Peyer's patch (tissue), 4 donors: ENCODE measurements at regions not wholly inside any gene's neighbourhood (a gene's known extent, or its start where the extent isn't known, plus 50 kb on each side); places are given as distances from the start of the nearest gene placed in this dataset.

Source experiments
- POLR2A ChIP-seq, 2 donors: fragments of 450-650 bp; IDR thresholded peaks; one replicate each; pipeline ENCODE4 v1.5.1; 2017; ENCODE audit warnings: antibody characterized with exemption in 2 of 2, mild to moderate bottlenecking in 2 of 2, moderate library complexity in 2 of 2
- TF ChIP-seq, protein P1 (sequence below), 6 experiments: fragments of 450-650 bp in 4 of 6; fragments of 200-600 bp in 2 of 6; sonication (generic) in 1 of 6; IDR thresholded peaks; one replicate each; pipeline ENCODE4 v1.5.1; 2017 to 2019; ENCODE audit warnings: antibody characterized with exemption in 6 of 6, mild to moderate bottlenecking in 3 of 6, moderate library complexity in 1 of 6

DNA sequence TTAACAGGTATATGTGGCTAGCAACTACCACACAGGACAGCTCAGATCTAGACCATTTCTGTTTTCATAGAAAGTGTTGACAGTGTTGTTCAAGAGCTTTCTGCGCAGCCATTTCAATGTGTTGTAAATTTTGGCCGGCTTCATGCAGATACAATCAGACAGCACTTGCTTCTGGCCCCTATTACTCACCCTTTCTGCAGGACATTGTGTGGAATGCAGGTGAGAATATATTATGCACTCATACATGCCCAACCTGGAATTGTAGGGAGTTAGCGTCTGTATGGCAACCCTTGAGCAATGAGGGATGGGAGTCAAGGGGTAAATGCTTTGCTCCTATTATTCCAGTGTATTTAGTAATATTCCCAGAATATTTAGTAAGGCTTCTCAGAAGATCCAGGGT, 180.9 kb upstream of the PLXNA2 start:
- TF ChIP-seq, protein P1, sequence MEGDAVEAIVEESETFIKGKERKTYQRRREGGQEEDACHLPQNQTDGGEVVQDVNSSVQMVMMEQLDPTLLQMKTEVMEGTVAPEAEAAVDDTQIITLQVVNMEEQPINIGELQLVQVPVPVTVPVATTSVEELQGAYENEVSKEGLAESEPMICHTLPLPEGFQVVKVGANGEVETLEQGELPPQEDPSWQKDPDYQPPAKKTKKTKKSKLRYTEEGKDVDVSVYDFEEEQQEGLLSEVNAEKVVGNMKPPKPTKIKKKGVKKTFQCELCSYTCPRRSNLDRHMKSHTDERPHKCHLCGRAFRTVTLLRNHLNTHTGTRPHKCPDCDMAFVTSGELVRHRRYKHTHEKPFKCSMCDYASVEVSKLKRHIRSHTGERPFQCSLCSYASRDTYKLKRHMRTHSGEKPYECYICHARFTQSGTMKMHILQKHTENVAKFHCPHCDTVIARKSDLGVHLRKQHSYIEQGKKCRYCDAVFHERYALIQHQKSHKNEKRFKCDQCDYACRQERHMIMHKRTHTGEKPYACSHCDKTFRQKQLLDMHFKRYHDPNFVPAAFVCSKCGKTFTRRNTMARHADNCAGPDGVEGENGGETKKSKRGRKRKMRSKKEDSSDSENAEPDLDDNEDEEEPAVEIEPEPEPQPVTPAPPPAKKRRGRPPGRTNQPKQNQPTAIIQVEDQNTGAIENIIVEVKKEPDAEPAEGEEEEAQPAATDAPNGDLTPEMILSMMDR (IDR thresholded peaks at IDR 0.05), result no peak
- TF ChIP-seq POLR2A (IDR thresholded peaks at IDR 0.05), result no peak
